Heart left ventricle (tissue), 13 donors: ENCODE measurements at regions not wholly inside any gene's neighbourhood (a gene's known extent, or its start where the extent isn't known, plus 50 kb on each side); places are given as distances from the start of the nearest gene placed in this dataset.

ENCODE experiments used
- POLR2A ChIP-seq, 2 donors: fragments of 450-650 bp; IDR thresholded peaks; one replicate each; pipeline ENCODE4 v1.6.1; 2017; ENCODE audit warnings: antibody characterized with exemption in 2 of 2, mild to moderate bottlenecking in 2 of 2, moderate library complexity in 2 of 2
- TF ChIP-seq, protein P1 (sequence below), 12 donors: fragments of 200-600 bp; sonication (generic) in 4 of 12; IDR thresholded peaks; one replicate each; pipeline versions ENCODE4 v1.5.0 to v1.8.0; 2018 to 2022; ENCODE audit warnings: antibody characterized with exemption in 12 of 12, mild to moderate bottlenecking in 5 of 12
- donor health status: ischemic (EF 13 %, LVEDD 7.1; RV severe dilation, severe dysfunction).
- donor health status: DM: no; HTN: yes; CAD: no.
- donor health status: DM: no; HTN: no; CAD: no.
- donor health status: ischemic (EF 25% LVEDD 6.9; RV normal size, moderate dysfunction).
- donor health status: ischemic (EF 25% LVEDD 5.7; RV mildly dilated, moderate dysfunction).
- donor health status: ischemic (EF 35%, LVEDD 5.7; RV mildly dilated, moderate dysfunction).
- donor health status: nonischemic (EF 11% LVEDD 7.7; RV severe dilation, severe dysfunction).
- donor health status: DM: yes; HTN: yes; CAD: no.
- donor health status: PGD.
- donor health status: ischemic (EF 29% LVEDD 5.4; RV normal size, mild dysfunction).
- donor health status: nonischemic (EF 23%, LVEDD 6.1; RV moderate dilation, normal function).

- TF ChIP-seq, protein P1, sequence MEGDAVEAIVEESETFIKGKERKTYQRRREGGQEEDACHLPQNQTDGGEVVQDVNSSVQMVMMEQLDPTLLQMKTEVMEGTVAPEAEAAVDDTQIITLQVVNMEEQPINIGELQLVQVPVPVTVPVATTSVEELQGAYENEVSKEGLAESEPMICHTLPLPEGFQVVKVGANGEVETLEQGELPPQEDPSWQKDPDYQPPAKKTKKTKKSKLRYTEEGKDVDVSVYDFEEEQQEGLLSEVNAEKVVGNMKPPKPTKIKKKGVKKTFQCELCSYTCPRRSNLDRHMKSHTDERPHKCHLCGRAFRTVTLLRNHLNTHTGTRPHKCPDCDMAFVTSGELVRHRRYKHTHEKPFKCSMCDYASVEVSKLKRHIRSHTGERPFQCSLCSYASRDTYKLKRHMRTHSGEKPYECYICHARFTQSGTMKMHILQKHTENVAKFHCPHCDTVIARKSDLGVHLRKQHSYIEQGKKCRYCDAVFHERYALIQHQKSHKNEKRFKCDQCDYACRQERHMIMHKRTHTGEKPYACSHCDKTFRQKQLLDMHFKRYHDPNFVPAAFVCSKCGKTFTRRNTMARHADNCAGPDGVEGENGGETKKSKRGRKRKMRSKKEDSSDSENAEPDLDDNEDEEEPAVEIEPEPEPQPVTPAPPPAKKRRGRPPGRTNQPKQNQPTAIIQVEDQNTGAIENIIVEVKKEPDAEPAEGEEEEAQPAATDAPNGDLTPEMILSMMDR (IDR thresholded peaks at IDR 0.05): no peak
- no peak for TF ChIP-seq POLR2A (IDR thresholded peaks at IDR 0.05)
Observed at GRCh38 chr10:59595593-59595992, 114.1 kb downstream of the SLC16A9 start.
